HCT116 (cell line): ENCODE measurements at regions not wholly inside any gene's neighbourhood (a gene's known extent, or its start where the extent isn't known, plus 50 kb on each side); places are given as distances from the start of the nearest gene placed in this dataset.

Source experiments
- CEBPB ChIP-seq: IDR thresholded peaks from 2 replicates; pipeline ENCODE4 v1.6.1; 2012; ENCODE audit warnings: low read depth
- CTCF ChIP-seq, 3 experiments: fragments of 200-600 bp in 1 of 3; sonication (generic) in 1 of 3; IDR thresholded peaks in 2 of 3; conservative IDR thresholded peaks in 1 of 3; 2 replicates each; pipeline ENCODE4 v1.5.1; 2012 to 2017; ENCODE audit warnings: low read depth in 2 of 3, low read length in 2 of 3, antibody characterized with exemption in 1 of 3, borderline replicate concordance in 1 of 3, control low read depth in 1 of 3, mild to moderate bottlenecking in 1 of 3, mixed read lengths in 1 of 3, mixed run types in 1 of 3, moderate library complexity in 1 of 3; ENCODE audit not compliant: insufficient read depth in 1 of 3
- EZH2 ChIP-seq: fragments of 200-600 bp; sonication (generic); IDR thresholded peaks from 2 replicates; pipeline ENCODE4 v1.6.1; 2017; ENCODE audit warnings: antibody characterized with exemption, mixed run types
- EZH2phosphoT487 ChIP-seq: fragments of 200-600 bp; IDR thresholded peaks from 2 replicates; pipeline ENCODE4 v1.6.1; 2018; ENCODE audit warnings: antibody characterized with exemption, borderline replicate concordance
- FOSL1 ChIP-seq: IDR thresholded peaks from 2 replicates; pipeline ENCODE4 v1.6.1; 2012; ENCODE audit warnings: low read depth
- JUND ChIP-seq: IDR thresholded peaks from 2 replicates; pipeline ENCODE4 v1.6.1; 2012
- POLR2A ChIP-seq: IDR thresholded peaks from 2 replicates; pipeline ENCODE4 v1.7.0; 2011; ENCODE audit warnings: borderline replicate concordance; ENCODE audit not compliant: insufficient read depth, insufficient read length; ENCODE audit errors: extremely low read depth
- POLR2AphosphoS5 ChIP-seq: IDR thresholded peaks from 2 replicates; pipeline ENCODE4 v1.6.1; 2011; ENCODE audit warnings: mild to moderate bottlenecking, low read depth, low read length, moderate library complexity
- REST ChIP-seq: IDR thresholded peaks from 2 replicates; pipeline ENCODE4 v1.6.1; 2012; ENCODE audit warnings: low read depth
- SP1 ChIP-seq: IDR thresholded peaks from 2 replicates; pipeline ENCODE4 v1.6.1; 2012; ENCODE audit warnings: low read depth
- TF ChIP-seq, protein P1 (sequence below): IDR thresholded peaks from 2 replicates; pipeline ENCODE4 v1.6.1; 2012
- TF ChIP-seq, protein P2 (sequence below): IDR thresholded peaks from 2 replicates; pipeline ENCODE4 v1.6.1; 2012

DNA sequence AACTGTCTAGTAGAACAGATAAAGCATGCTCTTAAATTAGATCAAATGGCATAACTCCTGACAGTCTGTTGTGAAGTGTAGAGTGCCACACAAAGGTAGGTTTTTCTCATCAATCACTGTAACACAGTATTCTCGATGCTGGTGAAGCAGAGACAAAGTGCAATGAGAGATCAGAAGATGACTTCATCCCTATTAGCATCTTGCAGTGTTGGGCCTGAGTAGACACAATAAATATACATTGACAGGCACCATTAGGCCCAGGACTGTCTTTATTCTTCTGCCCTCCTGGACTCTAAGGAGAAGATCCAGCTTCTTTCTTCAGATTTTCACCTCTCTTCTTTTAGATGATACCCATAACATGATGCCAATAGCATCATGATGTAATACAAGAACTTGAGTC, 478.0 kb upstream of the TENM4 start:
- TF ChIP-seq POLR2A (no peak), POLR2AphosphoS5 (no peak), EZH2phosphoT487 (no peak), CTCF (IDR thresholded peaks at IDR 0.05 in 2 of 3, conservative IDR thresholded peaks at IDR 0.05 in 1 of 3; ENCODE audit: borderline replicate concordance in 1 of 3, insufficient read depth in 1 of 3, low read depth in 2 of 3, low read length in 2 of 3) (no peak), CEBPB (no peak), EZH2 (no peak), REST (no peak), SP1 (no peak), JUND (no peak), FOSL1 (no peak)
- TF ChIP-seq, protein P1, sequence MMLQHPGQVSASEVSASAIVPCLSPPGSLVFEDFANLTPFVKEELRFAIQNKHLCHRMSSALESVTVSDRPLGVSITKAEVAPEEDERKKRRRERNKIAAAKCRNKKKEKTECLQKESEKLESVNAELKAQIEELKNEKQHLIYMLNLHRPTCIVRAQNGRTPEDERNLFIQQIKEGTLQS, result no peak
- TF ChIP-seq, protein P2, sequence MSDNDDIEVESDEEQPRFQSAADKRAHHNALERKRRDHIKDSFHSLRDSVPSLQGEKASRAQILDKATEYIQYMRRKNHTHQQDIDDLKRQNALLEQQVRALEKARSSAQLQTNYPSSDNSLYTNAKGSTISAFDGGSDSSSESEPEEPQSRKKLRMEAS, result no peak
